Nephron (organoid): ENCODE measurements at regions not wholly inside any gene's neighbourhood (a gene's known extent, or its start where the extent isn't known, plus 50 kb on each side); places are given as distances from the start of the nearest gene placed in this dataset.

Source experiments
- H3K27ac Mint-ChIP-seq, 3 experiments: 2 replicates each; pipeline ENCODE4 v1.8.0; 2020; ENCODE audit warnings: mixed read lengths in 3 of 3, mild to moderate bottlenecking in 2 of 3, moderate library complexity in 1 of 3
- H3K27me3 Mint-ChIP-seq: 2 replicates; pipeline ENCODE4 v1.8.0; 2021; ENCODE audit warnings: low read depth, mild to moderate bottlenecking, moderate library complexity, mixed read lengths
- H3K36me3 Mint-ChIP-seq: 2 replicates; pipeline ENCODE4 v1.8.0; 2020; ENCODE audit warnings: low read depth, mixed read lengths
- H3K4me1 Mint-ChIP-seq: 2 replicates; pipeline ENCODE4 v1.8.0; 2020; ENCODE audit warnings: mixed read lengths
- H3K4me3 Mint-ChIP-seq, 3 experiments: 2 replicates each; pipeline ENCODE4 v1.8.0; 2020; ENCODE audit warnings: mild to moderate bottlenecking in 3 of 3, mixed read lengths in 3 of 3, moderate library complexity in 2 of 3
- H3K9me3 Mint-ChIP-seq: 2 replicates; pipeline ENCODE4 v1.8.0; 2020; ENCODE audit warnings: mixed read lengths
- CTCF ChIP-seq, 3 experiments: fragments of 200-600 bp; sonication (generic); IDR thresholded peaks; one replicate each; pipeline ENCODE4 v1.5.0; 2021; ENCODE audit warnings: antibody characterized with exemption in 3 of 3; ENCODE audit not compliant: unreplicated experiment in 3 of 3

GRCh38 chr3:124599147-124599765 lies 131.0 kb upstream of the UMPS start:
- Mint-ChIP-seq H3K36me3 (no peaks in the 10 kb centered on the region), H3K9me3 (no peaks in the 10 kb centered on the region), H3K4me1 (peaks cover 4% of the 10 kb centered on the region), H3K4me3 (no peak overlapping the region), H3K27ac (no peak overlapping the region), H3K27me3 (no peaks in the 10 kb centered on the region)
- no peak for TF ChIP-seq CTCF (IDR thresholded peaks at IDR 0.05; ENCODE audit: unreplicated experiment in 3 of 3)

DNA sequence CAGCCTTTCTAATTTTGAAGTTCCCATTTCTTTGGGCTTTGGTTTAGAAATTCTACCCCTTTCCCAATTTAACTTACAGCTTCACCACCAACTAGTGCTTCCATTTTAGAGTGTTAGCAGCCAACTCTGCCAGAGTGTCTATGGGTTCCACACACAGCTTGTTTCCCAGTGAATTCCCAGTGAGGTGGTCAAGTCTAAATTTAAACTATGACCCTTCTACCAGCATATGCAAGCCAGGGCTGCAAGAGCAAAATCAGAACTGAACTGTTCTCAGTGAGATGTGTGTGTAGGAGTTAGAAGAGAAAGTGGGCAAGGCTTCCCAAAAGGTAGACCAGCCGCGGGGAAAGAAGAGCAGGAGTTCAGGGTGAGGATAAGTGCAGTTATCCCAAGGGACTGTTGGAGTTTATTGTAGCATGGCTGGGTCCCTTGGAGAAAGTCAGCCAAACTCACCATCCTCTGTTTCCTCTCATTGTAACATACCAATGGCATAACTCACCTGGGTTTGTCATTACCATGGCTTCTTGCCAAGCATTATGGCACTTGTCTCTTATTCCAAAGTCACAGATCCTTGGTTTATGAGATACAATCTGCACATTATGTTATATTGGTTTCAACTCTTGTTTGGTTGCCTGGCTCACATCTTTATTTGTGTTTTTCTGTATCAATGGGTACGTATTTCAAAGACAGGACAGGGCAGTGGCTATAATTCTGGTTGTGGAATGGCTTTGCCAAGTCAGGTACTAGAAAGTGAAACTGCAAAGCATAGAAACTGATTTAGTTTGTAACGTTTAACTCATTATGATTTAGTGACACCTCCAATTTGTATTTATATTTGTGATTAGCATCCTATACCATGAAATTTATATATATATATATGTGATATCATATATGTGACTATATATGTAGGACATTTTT lies 130.2 kb upstream of the UMPS start:
- peaks cover 4% of the 10 kb centered on the region for H3K4me1 Mint-ChIP-seq
- no peaks in the 10 kb centered on the region for H3K36me3 Mint-ChIP-seq
- H3K27ac Mint-ChIP-seq: no peak overlapping the region
- H3K27me3 Mint-ChIP-seq: no peaks in the 10 kb centered on the region
- no peak for TF ChIP-seq CTCF (IDR thresholded peaks at IDR 0.05; ENCODE audit: unreplicated experiment in 3 of 3)
- H3K9me3 Mint-ChIP-seq: no peaks in the 10 kb centered on the region
- H3K4me3 Mint-ChIP-seq: no peak overlapping the region

DNA sequence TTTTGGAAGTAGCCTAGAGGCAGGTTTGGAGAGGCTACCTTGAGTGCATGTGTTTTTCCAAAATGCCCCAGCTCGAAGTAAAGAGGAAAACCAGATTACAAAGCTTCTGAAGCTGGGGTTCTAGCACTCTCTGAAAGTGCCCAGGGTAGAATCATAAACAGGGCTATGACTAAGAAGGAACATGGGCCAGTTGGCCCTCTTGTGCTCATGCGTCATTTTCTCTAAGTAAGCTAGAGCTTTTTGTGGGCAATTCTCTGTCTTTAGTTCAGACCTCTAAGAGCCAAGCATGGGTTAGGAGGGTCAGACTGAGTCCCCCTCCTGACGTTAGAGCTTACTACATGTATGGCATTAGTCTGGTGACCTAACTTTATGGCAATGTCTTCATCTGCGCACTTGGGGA lies 129.5 kb upstream of the UMPS start:
- H3K4me1 Mint-ChIP-seq: peaks cover 6% of the 10 kb centered on the region
- no peak overlapping the region for H3K4me3 Mint-ChIP-seq
- no peaks in the 10 kb centered on the region for H3K36me3 Mint-ChIP-seq
- H3K9me3 Mint-ChIP-seq: no peaks in the 10 kb centered on the region
- no peaks in the 10 kb centered on the region for H3K27me3 Mint-ChIP-seq
- H3K27ac Mint-ChIP-seq: no peak overlapping the region
- no peak for TF ChIP-seq CTCF (IDR thresholded peaks at IDR 0.05; ENCODE audit: unreplicated experiment in 3 of 3)

GRCh38 chr3:124601190-124601589 lies 129.1 kb upstream of the UMPS start:
- Mint-ChIP-seq H3K27me3 (no peaks in the 10 kb centered on the region), H3K4me3 (no peak overlapping the region), H3K27ac (no peak overlapping the region), H3K4me1 (peaks cover 9% of the 10 kb centered on the region), H3K9me3 (no peaks in the 10 kb centered on the region), H3K36me3 (no peaks in the 10 kb centered on the region)
- no peak for TF ChIP-seq CTCF (IDR thresholded peaks at IDR 0.05; ENCODE audit: unreplicated experiment in 3 of 3)

- no peaks in the 10 kb centered on the region for H3K27me3 Mint-ChIP-seq
- H3K9me3 Mint-ChIP-seq: no peaks in the 10 kb centered on the region
- H3K4me1 Mint-ChIP-seq: peaks cover 13% of the 10 kb centered on the region
- H3K36me3 Mint-ChIP-seq: no peaks in the 10 kb centered on the region
- H3K27ac Mint-ChIP-seq: no peak overlapping the region
- no peak for TF ChIP-seq CTCF (IDR thresholded peaks at IDR 0.05; ENCODE audit: unreplicated experiment in 3 of 3)
- H3K4me3 Mint-ChIP-seq: no peak overlapping the region
Observed at GRCh38 chr3:124602980-124603627, 127.1 kb upstream of the UMPS start.
